ENCODE measurements at regions not wholly inside any gene's neighbourhood (a gene's known extent, or its start where the extent isn't known, plus 50 kb on each side); places are given as distances from the start of the nearest gene placed in this dataset.
"Not testable (repeated sequence)": the region's sequence is repeated elsewhere in the genome, so short reads cannot be mapped to it uniquely, and the experiment has no call there.

DNA sequence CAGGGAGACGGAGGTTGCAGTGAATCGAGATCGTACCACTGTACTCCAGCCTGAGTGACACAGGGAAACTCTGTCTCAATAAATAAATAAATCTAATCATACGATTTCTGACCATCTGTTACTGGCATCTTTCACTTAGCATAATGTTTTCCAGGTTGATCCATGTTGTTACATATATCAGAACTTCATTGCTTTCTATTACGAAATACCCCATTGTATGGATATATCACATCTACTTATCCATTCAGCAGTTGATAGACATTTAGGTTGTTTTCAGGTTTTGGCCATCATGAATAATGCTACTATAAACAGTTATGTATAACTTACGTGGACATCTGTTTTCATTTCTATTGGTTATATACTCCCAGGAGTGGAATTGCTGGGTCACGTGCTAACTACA lies 303.9 kb downstream of the PAX3 start:
- Mint-ChIP-seq H3K4me3 (no peak overlapping the region), H3K27ac (no peak overlapping the region), H3K4me1 (peaks cover 16% of the 10 kb centered on the region), H3K36me3 (ENCODE audit: low read depth) (no peaks in the 10 kb centered on the region), H3K27me3 (ENCODE audit: low read depth, poor library complexity) (no peaks in the 10 kb centered on the region), H3K9me3 (peaks cover 3% of the 10 kb centered on the region)
- DNase-seq = no peak
- TF ChIP-seq, protein P1, sequence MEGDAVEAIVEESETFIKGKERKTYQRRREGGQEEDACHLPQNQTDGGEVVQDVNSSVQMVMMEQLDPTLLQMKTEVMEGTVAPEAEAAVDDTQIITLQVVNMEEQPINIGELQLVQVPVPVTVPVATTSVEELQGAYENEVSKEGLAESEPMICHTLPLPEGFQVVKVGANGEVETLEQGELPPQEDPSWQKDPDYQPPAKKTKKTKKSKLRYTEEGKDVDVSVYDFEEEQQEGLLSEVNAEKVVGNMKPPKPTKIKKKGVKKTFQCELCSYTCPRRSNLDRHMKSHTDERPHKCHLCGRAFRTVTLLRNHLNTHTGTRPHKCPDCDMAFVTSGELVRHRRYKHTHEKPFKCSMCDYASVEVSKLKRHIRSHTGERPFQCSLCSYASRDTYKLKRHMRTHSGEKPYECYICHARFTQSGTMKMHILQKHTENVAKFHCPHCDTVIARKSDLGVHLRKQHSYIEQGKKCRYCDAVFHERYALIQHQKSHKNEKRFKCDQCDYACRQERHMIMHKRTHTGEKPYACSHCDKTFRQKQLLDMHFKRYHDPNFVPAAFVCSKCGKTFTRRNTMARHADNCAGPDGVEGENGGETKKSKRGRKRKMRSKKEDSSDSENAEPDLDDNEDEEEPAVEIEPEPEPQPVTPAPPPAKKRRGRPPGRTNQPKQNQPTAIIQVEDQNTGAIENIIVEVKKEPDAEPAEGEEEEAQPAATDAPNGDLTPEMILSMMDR (IDR thresholded peaks at IDR 0.05) = no peak

DNA sequence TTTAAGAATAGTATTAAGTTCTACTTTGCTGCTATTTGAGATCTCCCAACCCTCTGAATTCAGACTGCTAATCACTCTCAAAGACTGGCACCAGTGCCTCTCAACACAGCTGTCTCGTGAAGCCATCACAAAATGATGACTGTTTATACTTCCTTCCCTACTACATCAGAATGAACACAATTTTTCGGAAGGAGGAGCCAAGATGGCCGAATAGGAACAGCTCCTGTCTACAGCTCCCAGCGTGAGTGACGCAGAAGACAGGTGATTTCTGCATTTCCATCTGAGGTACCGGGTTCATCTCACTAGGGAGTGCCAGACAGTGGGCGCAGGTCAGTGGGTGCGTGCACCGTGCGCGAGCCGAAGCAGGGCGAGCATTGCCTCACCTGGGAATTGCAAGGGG lies 314.4 kb downstream of the PAX3 start:
- DNase-seq; H3K27ac Mint-ChIP-seq; H3K36me3 Mint-ChIP-seq (ENCODE audit: low read depth); H3K27me3 Mint-ChIP-seq (ENCODE audit: low read depth, poor library complexity); H3K4me3 Mint-ChIP-seq: not testable (repeated sequence)
- H3K4me1 Mint-ChIP-seq = peaks cover 14% of the 10 kb centered on the region
- H3K9me3 Mint-ChIP-seq = peaks cover 12% of the 10 kb centered on the region

DNA sequence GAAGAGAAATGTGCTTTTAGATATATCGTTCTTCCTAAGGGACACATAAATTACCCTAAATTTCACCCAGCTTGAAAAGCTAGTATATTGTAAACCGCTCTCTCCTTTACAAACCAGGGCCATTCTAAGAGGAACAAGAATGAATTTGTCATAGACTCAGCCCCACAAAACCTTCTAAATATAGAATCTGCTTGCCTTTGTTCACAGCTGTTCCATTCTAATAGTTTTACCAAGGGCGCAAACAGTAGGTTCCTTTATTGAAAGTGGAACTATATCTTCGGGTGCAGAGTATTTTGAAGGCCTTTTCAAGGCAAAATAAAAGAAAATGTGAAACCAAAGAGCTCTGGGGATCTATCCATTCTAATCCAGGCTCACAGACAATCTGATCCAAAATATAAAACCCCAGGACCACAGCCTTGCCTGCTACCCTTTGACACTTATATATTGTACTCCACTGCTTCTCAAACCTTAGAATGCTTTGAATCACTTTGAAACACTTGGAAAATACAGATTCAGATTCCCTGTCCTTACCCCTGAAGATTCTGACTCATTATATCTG lies 316.8 kb downstream of the PAX3 start:
- no peak overlapping the region for H3K27ac Mint-ChIP-seq
- peaks cover 5% of the 10 kb centered on the region for H3K36me3 Mint-ChIP-seq (ENCODE audit: low read depth)

DNA sequence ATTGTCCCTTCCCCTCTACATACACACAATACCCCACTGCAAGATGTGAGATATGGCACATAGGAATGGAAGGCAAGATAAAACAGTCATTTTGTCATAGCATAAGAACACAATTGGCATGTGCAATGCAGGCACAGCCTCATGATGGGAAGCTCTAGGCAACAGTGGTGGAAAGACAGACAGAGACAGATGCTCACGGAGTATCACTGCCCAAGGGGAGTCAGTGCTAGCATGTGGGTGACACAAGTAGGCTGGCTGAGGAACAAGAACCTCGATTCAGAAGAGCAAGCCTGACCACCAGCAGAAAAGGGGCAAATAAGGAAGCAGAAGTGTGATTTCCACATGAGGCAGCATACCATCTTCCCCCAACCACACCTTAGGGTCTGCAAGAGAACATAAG lies 323.6 kb downstream of the PAX3 start:
- Mint-ChIP-seq H3K4me3 (no peak overlapping the region), H3K27ac (no peak overlapping the region), H3K27me3 (ENCODE audit: low read depth, poor library complexity) (no peaks in the 10 kb centered on the region), H3K36me3 (ENCODE audit: low read depth) (no peaks in the 10 kb centered on the region), H3K4me1 (no peaks in the 10 kb centered on the region), H3K9me3 (no peaks in the 10 kb centered on the region)
- DNase-seq = no peak
- TF ChIP-seq, protein P1 (IDR thresholded peaks at IDR 0.05) = no peak

More for the DNA sequence above, 316.8 kb downstream of the PAX3 start:
- TF ChIP-seq, protein P1 (IDR thresholded peaks at IDR 0.05) = no peak
- Mint-ChIP-seq H3K9me3 (peaks cover 12% of the 10 kb centered on the region), H3K4me1 (peaks cover 14% of the 10 kb centered on the region), H3K4me3 (no peak overlapping the region), H3K27me3 (ENCODE audit: low read depth, poor library complexity) (peaks cover 4% of the 10 kb centered on the region)
- no peak for DNase-seq

DNA sequence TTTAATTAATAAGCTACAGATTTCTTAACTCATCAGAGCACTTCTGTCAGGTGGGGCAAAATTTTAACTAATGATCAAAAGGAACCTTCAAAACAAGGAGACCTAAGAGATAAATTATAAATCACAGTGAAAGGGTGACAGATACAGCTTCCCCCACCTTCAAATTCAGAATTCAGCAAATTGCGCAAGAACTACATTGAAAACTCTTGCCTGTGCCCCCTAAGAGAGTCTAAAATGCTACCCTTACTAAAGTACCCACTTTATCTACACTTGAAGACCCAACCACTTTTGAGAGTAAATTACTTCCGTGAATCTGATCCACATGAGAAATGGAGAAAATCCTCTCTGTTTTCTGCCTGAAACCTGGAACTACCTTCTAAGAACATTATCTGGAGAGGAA lies 324.9 kb downstream of the PAX3 start:
- Mint-ChIP-seq H3K9me3 (no peaks in the 10 kb centered on the region), H3K4me3 (no peak overlapping the region), H3K27me3 (ENCODE audit: low read depth, poor library complexity) (no peaks in the 10 kb centered on the region), H3K27ac (no peak overlapping the region), H3K36me3 (ENCODE audit: low read depth) (no peaks in the 10 kb centered on the region), H3K4me1 (no peaks in the 10 kb centered on the region)
- TF ChIP-seq, protein P1 (IDR thresholded peaks at IDR 0.05) = no peak
- no peak for DNase-seq

DNA sequence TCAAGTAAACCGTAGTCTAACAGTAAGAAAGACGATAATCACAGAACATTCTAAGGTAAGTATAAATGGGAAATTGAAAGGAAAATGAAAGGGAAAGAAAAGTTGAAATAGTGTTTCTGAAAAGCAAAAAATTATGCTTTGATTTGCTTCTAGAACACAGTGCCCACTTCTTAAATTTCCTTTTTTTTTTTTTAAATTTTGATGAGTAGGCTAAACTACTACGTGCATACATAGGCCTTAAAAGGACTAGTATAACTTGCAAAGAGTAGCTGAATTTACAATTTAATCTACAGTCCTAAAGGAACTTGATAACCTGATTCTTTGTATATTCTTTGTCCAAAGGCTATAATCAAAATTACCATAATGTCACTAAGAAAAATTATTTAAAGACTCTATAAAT lies 325.3 kb downstream of the PAX3 start:
- Mint-ChIP-seq H3K36me3 (ENCODE audit: low read depth) (no peaks in the 10 kb centered on the region), H3K9me3 (no peaks in the 10 kb centered on the region), H3K27me3 (ENCODE audit: low read depth, poor library complexity) (no peaks in the 10 kb centered on the region), H3K4me3 (no peak overlapping the region), H3K27ac (no peak overlapping the region), H3K4me1 (no peaks in the 10 kb centered on the region)
- no peak for DNase-seq
- TF ChIP-seq, protein P1 (IDR thresholded peaks at IDR 0.05) = no peak
